IPS-18c (cell line): ENCODE measurements at regions not wholly inside any gene's neighbourhood (a gene's known extent, or its start where the extent isn't known, plus 50 kb on each side); places are given as distances from the start of the nearest gene placed in this dataset.

Experiments used
- H3K4me3 ChIP-seq: 2 replicates; pipeline ENCODE4 v1.7.0; 2013; ENCODE audit warnings: low read depth, mild to moderate bottlenecking, low read length, moderate library complexity; ENCODE audit not compliant: insufficient read depth
- H3K9me3 ChIP-seq: one replicate; pipeline ENCODE4 v1.6.1; 2013; ENCODE audit warnings: mild to moderate bottlenecking, low read length, moderate library complexity; ENCODE audit not compliant: control insufficient read depth, insufficient read depth

GRCh38 chr14:55734731-55735130 lies 154.7 kb downstream of the KTN1 start:
- Histone ChIP-seq H3K4me3 (no peak overlapping the region), H3K9me3 (no peaks in the 10 kb centered on the region)

- Histone ChIP-seq H3K4me3 (no peak overlapping the region), H3K9me3 (no peaks in the 10 kb centered on the region)
Observed at GRCh38 chr14:55739967-55740648, 160.1 kb downstream of the KTN1 start.

DNA sequence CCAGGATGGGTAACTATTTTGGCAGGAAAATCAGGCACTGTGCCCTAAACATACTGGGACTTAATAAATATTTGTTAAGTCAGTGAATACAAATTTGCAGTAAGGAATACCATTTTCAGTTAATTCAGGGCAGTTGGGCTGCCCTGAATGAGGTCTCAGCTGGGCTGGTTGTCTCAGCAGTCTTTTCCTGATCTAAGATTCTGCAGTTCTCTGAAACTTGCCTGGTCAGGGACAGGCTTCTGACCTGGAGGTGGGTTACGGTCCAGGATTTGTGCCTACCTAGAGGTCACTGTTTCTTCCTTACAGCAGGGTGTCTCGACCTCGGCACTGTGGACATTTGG lies 160.6 kb downstream of the KTN1 start:
- Histone ChIP-seq H3K4me3 (no peak overlapping the region), H3K9me3 (no peaks in the 10 kb centered on the region)

- Histone ChIP-seq H3K9me3 (no peaks in the 10 kb centered on the region), H3K4me3 (no peak overlapping the region)
Observed at GRCh38 chr14:55741240-55741639, 161.2 kb downstream of the KTN1 start.

DNA sequence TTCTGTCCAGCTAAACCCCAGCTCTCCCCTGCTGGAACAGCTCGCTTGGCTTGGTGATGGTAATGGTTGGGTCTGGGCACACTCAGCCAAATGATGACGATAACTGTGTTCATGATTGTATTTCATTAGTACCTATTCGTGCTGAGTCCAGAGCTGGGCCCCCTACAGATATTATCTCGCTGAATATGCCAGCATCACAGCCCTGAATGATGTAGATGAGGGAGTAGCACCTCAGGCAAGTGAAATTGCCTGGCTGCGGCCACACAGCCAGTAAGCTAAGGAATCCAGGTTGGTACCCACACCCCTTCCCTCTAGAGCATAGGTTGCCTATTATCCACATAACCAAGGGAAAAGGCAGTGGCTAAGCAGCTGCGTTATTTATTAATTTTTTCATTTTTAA lies 163.5 kb downstream of the KTN1 start:
- Histone ChIP-seq H3K4me3 (no peak overlapping the region), H3K9me3 (no peaks in the 10 kb centered on the region)

DNA sequence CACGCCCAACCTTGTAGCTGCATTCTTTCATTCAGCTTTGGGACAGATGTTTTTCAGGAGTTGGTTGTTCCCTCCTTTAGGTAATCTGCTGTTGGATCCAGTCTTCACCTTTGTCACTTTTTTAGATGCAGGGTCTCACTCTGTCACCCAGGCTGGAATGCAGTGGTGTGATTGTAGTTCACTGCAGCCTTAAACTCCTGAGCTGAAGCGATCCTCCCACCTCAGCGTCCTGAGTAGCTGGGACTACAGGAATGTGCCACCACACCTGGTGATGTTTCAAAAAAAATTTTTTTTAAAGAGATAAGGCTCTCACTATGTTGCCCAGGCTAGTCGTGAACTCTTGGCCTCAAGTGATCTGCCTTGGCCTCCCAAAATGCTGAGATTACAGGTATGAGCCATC lies 164.3 kb downstream of the KTN1 start:
- Histone ChIP-seq H3K9me3 (no peaks in the 10 kb centered on the region), H3K4me3 (no peak overlapping the region)

- no peaks in the 10 kb centered on the region for H3K9me3 ChIP-seq
- no peak overlapping the region for H3K4me3 ChIP-seq
Observed at GRCh38 chr14:55745906-55746305, 165.9 kb downstream of the KTN1 start.

DNA sequence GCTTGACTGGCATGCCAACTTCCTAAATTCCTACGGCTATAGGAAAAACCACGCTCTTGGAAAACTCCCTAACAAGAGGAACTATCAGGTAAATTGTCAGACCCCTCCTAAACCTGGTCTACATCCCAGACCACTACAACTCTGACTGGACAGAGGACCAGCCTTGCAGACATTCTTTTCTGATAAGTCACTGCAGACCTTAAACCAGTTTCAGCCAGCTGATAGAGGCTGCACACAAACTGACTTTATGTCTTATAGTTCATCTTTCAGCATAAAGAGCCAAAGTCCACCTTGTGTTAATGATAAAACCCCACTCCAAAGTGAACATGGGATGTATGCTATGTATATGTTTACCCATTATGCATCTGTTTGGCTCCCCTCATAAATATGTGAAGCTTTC lies 166.6 kb downstream of the KTN1 start:
- Histone ChIP-seq H3K9me3 (no peaks in the 10 kb centered on the region), H3K4me3 (no peak overlapping the region)

- H3K4me3 ChIP-seq, result no peak overlapping the region
Observed at GRCh38 chr14:55747186-55747585, 167.2 kb downstream of the KTN1 start.

GRCh38 chr14:55749201-55749812 lies 169.3 kb downstream of the KTN1 start:
- H3K4me3 ChIP-seq, result no peak overlapping the region
- no peaks in the 10 kb centered on the region for H3K9me3 ChIP-seq

More at GRCh38 chr14:55747186-55747585, 167.2 kb downstream of the KTN1 start:
- H3K9me3 ChIP-seq, result no peaks in the 10 kb centered on the region

GRCh38 chr14:55749946-55750345 lies 169.9 kb downstream of the KTN1 start:
- H3K9me3 ChIP-seq, result no peaks in the 10 kb centered on the region
- H3K4me3 ChIP-seq, result no peak overlapping the region

DNA sequence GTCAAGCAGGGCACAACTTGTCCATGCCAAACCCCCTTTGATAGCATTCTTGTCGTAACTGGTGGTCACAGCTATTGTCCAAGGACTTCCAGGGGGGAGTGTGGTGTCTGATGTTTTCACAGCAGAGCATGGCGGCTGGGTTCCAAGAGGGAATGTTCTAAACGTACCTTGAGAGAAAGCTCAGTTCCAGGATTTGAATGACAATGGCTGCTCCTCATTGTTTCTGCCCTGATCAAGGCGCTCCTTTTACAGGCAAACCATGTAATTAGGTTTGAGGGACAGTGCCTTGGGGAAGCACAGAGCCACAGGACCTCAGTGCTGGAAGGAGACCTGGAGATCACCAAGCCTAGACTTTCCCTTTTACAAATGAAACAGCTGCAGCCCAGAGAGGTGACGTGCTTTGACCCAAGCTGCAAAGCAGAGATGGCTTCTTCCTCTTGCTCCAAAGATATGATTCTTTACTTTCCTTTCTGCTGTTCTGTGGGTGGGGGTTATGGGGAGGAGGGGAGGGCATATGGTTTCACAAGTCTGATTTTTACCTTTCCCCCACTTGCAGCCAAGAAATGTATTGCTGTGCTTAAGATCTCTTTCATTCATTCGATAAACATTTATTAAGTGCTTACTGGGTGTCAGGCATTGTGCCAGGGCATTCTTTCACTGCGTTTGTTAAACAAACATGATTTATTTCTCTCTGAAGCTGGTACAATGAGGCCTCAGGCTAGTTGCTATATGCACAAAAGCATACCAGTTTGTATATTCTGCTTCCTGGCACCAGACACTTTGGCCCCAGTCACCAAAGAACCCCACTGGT lies 172.8 kb downstream of the KTN1 start:
- H3K9me3 ChIP-seq, result no peaks in the 10 kb centered on the region
- no peak overlapping the region for H3K4me3 ChIP-seq

GRCh38 chr14:55754471-55754870 lies 174.5 kb downstream of the KTN1 start:
- Histone ChIP-seq H3K4me3 (no peak overlapping the region), H3K9me3 (no peaks in the 10 kb centered on the region)

DNA sequence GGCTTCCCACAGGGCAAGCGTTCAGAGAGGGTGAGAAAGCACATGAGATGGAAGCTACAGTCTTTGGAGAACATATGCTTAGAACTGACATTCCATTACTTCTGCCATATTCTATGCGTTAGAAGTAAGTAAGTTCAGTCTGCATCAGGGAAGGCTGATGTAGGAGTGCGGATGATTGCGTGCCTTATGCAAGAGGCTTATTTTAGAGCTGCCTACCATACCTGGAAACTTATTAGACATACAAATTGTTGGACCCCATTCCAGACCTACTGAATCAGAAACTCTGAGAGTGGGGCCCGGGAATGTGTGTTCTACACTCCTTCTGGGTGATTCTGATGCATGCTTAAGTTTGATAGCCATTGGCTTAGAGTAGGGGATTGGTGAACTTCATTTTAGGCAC lies 174.9 kb downstream of the KTN1 start:
- no peak overlapping the region for H3K4me3 ChIP-seq
- H3K9me3 ChIP-seq, result no peaks in the 10 kb centered on the region

- no peak overlapping the region for H3K4me3 ChIP-seq
- H3K9me3 ChIP-seq, result no peaks in the 10 kb centered on the region
Observed at GRCh38 chr14:55756078-55756477, 176.1 kb downstream of the KTN1 start.

GRCh38 chr14:55756557-55756956 lies 176.6 kb downstream of the KTN1 start:
- Histone ChIP-seq H3K9me3 (no peaks in the 10 kb centered on the region), H3K4me3 (no peak overlapping the region)

DNA sequence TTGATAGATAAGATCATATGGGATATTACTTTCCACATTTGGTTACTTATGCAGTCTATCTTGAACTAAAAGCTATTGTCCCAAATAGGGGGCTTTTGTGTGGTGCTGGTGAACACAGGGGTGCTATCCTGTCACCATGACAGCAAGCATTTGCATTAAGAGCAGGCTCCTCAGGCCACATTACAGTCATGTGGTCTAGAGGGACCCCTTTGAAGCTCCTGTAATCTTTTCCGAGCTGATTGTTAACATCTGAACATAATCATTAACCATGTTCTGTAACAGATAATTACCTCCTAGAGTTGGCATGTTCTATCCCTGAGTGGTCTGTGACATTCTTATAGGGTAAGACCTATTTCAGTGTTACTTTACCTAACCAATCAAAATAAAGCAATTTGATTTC lies 178.8 kb downstream of the KTN1 start:
- no peak overlapping the region for H3K4me3 ChIP-seq
- no peaks in the 10 kb centered on the region for H3K9me3 ChIP-seq
